SK-N-SH (cell line): ENCODE measurements at regions not wholly inside any gene's neighbourhood (a gene's known extent, or its start where the extent isn't known, plus 50 kb on each side); places are given as distances from the start of the nearest gene placed in this dataset.

ENCODE experiments used
- FOXM1 ChIP-seq: IDR thresholded peaks from 2 replicates; pipeline ENCODE4 v1.4.0; 2012; ENCODE audit warnings: low read depth, mild to moderate bottlenecking
- YY1 ChIP-seq: IDR thresholded peaks from 2 replicates; pipeline ENCODE4 v1.4.0; 2012; ENCODE audit warnings: low read depth, mild to moderate bottlenecking
- TF ChIP-seq, protein P1 (sequence below): fragments of 200-600 bp; sonication (generic); IDR thresholded peaks from 2 replicates; pipeline ENCODE4 v1.6.1; 2017; ENCODE audit warnings: antibody characterized with exemption, mild to moderate bottlenecking, moderate library complexity

DNA sequence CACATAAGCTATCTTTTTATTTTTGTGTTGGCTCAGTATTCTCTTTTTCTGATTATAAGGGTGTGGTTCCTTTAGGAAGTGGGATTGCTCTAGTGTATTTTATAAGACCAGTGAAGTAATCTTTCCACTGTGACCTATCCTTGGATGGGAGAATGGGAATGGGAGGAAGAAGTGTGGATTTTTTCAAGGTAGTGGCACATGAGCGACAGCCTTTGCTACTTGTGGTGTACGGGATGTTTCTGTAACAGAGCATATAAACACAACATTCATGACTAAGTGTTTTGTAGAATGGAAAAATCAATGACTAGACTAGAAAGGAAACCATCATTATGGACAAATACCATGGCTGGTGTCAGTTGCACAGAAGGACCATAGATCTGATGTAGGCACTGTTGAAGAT lies 209.6 kb downstream of the GIPC2 start:
- TF ChIP-seq YY1 (no peak), FOXM1 (no peak)
- TF ChIP-seq, protein P1, sequence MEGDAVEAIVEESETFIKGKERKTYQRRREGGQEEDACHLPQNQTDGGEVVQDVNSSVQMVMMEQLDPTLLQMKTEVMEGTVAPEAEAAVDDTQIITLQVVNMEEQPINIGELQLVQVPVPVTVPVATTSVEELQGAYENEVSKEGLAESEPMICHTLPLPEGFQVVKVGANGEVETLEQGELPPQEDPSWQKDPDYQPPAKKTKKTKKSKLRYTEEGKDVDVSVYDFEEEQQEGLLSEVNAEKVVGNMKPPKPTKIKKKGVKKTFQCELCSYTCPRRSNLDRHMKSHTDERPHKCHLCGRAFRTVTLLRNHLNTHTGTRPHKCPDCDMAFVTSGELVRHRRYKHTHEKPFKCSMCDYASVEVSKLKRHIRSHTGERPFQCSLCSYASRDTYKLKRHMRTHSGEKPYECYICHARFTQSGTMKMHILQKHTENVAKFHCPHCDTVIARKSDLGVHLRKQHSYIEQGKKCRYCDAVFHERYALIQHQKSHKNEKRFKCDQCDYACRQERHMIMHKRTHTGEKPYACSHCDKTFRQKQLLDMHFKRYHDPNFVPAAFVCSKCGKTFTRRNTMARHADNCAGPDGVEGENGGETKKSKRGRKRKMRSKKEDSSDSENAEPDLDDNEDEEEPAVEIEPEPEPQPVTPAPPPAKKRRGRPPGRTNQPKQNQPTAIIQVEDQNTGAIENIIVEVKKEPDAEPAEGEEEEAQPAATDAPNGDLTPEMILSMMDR, result no peak
